T47D (cell line): ENCODE measurements at regions not wholly inside any gene's neighbourhood (a gene's known extent, or its start where the extent isn't known, plus 50 kb on each side); places are given as distances from the start of the nearest gene placed in this dataset.

ENCODE experiments used
- DNase-seq, 2 experiments: peaks; one replicate each; pipeline versions ENCODE4 v3.0.0 to v3.0.0-alpha.2; 2011 to 2012; ENCODE audit warnings: low read depth in 1 of 2, low spot score in 1 of 2
- JUND ChIP-seq: IDR thresholded peaks from 2 replicates; pipeline ENCODE4 v1.6.1; 2012; ENCODE audit warnings: low read depth
- in situ Hi-C: cut with HindIII; loops from 2 replicates; pipeline ENCODE4 v1.10.0; 2016; ENCODE audit warnings: low sequenced_read_pairs, low pct_unique_long_range_greater_than_20kb

DNA sequence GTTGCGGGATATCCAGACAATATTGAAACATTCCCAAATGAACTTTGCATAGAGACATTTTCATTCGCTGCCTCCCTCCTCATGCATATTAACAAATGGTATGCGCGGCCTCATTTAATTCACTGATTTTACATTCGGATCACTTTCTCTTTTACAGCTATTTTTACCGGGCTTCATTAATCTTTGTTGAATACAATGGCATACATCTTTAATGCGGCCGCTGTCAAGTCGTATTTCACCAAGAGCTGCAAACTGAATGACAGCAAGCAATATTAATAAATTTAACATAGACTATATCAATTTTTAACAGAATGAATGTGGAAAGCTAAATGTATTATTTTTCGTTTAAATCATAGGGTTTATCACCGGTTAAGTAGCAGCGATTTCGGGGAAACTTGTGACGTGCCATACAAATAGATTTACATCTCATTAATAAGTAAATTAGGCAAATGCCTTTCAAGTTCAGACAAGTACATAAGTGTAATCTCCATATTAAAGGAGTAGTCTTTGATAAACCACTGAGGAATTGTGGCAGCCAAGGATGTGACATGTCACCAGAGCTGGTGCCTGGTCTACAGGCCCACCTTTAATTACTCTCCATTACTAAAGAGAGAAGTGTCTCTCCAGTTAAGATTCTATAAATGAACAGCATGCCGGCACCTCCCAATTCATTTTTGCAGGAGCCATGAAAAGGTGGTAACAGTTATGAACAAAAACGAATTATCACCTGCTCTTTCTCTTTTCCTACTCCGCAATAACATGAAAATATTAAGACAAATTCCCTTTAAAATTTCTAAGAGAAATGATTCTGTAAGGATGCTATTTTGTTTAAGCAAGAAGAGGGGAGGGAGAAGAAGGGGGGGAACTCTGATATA lies 568.9 kb upstream of the MKI67 start:
- no peak for DNase-seq
- TF ChIP-seq JUND = no peak
- in situ Hi-C loops = no loop called here

DNA sequence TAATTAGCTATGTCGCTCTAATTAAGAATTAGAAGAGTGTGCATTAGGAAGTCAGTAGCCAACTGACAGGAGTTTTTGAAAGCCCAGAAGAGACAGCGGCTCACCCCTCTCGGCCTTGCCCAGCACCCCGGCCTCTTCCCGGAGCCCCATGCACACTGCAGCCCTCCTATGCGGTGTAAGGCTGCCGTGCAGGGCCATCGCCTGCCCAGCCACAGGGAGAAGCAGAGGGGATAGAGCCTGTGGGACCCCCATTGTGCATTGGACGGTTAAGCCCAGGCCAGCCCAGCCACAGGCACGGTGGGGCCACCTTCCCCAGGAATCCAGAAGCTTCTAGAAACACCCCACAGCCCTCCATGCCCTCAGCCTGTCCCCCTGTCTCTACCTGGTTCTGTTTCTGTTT lies 569.7 kb upstream of the MKI67 start:
- in situ Hi-C loops = no loop called here
- no peak for TF ChIP-seq JUND
- DNase-seq = no peak

DNA sequence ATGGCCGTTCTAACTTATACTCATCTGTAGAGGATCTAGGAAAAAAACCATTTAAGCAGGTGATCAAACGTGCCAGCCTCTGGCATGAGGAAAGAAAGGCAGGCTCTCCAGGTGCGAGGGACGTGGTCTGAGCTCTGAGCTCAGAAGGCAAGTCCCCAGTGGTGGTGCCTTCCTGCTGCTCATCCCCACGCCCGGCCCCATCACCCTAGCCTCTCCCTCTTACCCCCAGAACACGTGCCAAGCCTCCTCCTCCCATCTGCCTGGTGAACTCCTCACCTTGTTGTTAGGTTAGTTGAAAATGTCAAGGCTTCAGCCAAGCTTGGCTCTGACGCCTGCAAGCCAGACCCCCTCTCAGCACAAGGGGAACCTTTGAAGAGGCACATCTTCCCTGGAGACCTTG lies 571.2 kb upstream of the MKI67 start:
- no peak for TF ChIP-seq JUND
- in situ Hi-C loops = no loop called here

GRCh38 chr10:128701381-128701780 lies 575.2 kb upstream of the MKI67 start:
- DNase-seq = no peak
- in situ Hi-C loops = no loop called here
- TF ChIP-seq JUND = no peak

More for the DNA sequence above, 571.2 kb upstream of the MKI67 start:
- DNase-seq = no peak

- in situ Hi-C loops = no loop called here
- DNase-seq = no peak
- TF ChIP-seq JUND = no peak
These were observed 575.6 kb upstream of the MKI67 start for GRCh38 chr10:128701837-128702236.

- no peak for DNase-seq
- in situ Hi-C loops = no loop called here
- TF ChIP-seq JUND = no peak
These were observed 578.5 kb upstream of the MKI67 start for GRCh38 chr10:128704716-128705115.

GRCh38 chr10:128708182-128708581 lies 582.0 kb upstream of the MKI67 start:
- TF ChIP-seq JUND = no peak
- no peak for DNase-seq
- in situ Hi-C loops = no loop called here

- no peak for TF ChIP-seq JUND
- in situ Hi-C loops = no loop called here
- no peak for DNase-seq
These were observed 583.5 kb upstream of the MKI67 start for GRCh38 chr10:128709686-128710085.

DNA sequence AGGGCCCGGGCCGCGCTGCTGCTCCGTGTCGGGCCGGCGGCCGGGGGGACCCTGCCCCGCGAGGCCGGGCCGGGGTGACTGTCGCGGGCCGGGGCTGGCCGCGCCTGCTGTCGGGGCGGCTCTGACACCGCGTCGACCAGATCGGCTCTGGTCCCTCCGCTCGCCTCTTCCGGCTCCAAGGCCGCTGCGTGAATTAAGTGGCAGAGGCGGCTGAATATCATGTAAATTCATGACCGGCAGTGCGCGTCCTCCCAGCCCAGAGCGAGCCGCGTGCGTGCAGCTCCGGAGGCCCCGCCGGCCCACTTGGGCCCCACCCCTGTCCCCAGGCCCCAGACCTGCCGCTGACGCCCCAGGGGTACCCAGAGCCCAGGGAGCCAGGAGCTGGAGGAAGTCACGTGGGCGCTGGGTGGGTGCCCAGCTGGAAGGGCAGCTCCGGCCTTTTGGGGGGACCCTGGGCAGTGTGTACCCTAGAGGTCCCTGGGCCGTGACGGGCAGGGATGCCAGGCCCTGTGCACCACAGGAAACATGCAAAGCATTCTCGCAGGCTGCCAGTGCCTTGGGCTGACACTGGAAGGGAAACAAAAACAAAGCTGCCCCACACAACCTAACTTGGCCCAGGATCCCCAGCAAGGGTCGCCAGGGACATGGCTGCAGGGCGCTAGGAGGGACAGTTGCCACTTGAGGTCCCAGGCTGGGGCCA lies 584.0 kb upstream of the MKI67 start:
- DNase-seq = no peak
- TF ChIP-seq JUND = no peak
- in situ Hi-C loops = no loop called here

DNA sequence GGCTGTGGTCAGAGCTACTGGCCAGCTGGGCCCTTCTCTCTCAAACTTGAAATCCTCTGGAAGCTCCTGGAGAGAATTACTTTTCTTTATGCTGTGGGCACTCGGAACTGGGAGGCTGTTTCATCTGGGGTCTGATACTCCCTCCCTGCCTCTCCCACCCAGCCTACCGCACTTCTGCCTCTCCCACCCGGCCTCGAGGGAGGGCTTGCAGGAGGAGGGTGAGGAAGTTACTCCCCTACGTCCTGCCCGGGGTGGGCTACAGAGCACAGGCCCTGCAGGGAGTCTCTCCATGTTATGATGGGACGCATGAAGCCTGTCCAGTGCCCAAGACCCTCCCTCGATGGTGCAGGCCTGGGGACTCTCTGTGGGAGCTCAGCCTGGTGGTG lies 584.6 kb upstream of the MKI67 start:
- TF ChIP-seq JUND = no peak
- in situ Hi-C loops = no loop called here
- no peak for DNase-seq

GRCh38 chr10:128711806-128712205 lies 585.6 kb upstream of the MKI67 start:
- no peak for DNase-seq
- no peak for TF ChIP-seq JUND
- in situ Hi-C loops = no loop called here

GRCh38 chr10:128712661-128713400 lies 586.6 kb upstream of the MKI67 start:
- no peak for DNase-seq
- no peak for TF ChIP-seq JUND
- in situ Hi-C loops = no loop called here

DNA sequence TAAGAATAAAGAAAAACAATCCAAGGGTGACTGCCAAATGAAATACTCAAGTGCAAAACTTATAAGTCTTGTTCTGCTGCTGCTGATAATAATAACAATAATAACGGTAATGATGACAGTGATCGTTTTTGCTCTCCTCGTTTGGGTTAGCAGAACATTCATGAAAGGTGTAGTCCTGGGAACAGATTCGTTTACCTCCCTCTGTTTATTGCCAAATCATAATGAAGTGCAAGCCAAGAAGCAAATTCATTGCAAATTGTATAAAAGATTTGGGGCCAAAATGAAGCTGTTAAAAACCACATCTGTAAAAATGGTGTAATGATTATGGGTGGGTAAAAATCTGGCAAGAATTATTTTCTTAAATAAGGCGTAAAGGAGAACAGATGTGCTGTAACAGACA lies 587.2 kb upstream of the MKI67 start:
- DNase-seq = no peak
- in situ Hi-C loops = no loop called here
- no peak for TF ChIP-seq JUND
